H9 (cell line): ENCODE measurements at regions not wholly inside any gene's neighbourhood (a gene's known extent, or its start where the extent isn't known, plus 50 kb on each side); places are given as distances from the start of the nearest gene placed in this dataset.

ENCODE experiments used
- DNase-seq: peaks from one replicate; pipeline ENCODE4 v3.0.0-alpha.2; 2017
- H2AFZ ChIP-seq: one replicate; pipeline ENCODE4 v1.6.1; 2013; ENCODE audit warnings: mild to moderate bottlenecking, low read length, control low read depth, moderate library complexity
- H2AK5ac ChIP-seq: 2 replicates; pipeline ENCODE4 v1.6.1; 2013; ENCODE audit warnings: low read length, control low read depth, mixed read lengths; ENCODE audit not compliant: insufficient read length
- H2BK120ac ChIP-seq: one replicate; pipeline ENCODE4 v1.6.1; 2013; ENCODE audit warnings: low read depth, mild to moderate bottlenecking, low read length, control low read depth, inconsistent platforms; ENCODE audit not compliant: poor library complexity, severe bottlenecking
- H2BK12ac ChIP-seq: 2 replicates; pipeline ENCODE4 v1.6.1; 2013; ENCODE audit warnings: low read length, control low read depth, mixed read lengths, low read depth; ENCODE audit not compliant: insufficient read length
- H2BK15ac ChIP-seq: 2 replicates; pipeline ENCODE4 v1.6.1; 2013; ENCODE audit warnings: low read depth, low read length, control low read depth
- H2BK20ac ChIP-seq: one replicate; pipeline ENCODE4 v1.6.1; 2013; ENCODE audit warnings: low read depth, mild to moderate bottlenecking, low read length, control low read depth, inconsistent platforms; ENCODE audit not compliant: poor library complexity, severe bottlenecking
- H2BK5ac ChIP-seq: 2 replicates; pipeline ENCODE4 v1.6.1; 2013; ENCODE audit warnings: low read length, control low read depth, mixed read lengths; ENCODE audit not compliant: insufficient read length
- H3K14ac ChIP-seq: 2 replicates; pipeline ENCODE4 v1.6.1; 2013; ENCODE audit warnings: low read length, control low read depth; ENCODE audit not compliant: insufficient read depth
- H3K18ac ChIP-seq: 2 replicates; pipeline ENCODE4 v1.6.1; 2013; ENCODE audit warnings: low read depth, mild to moderate bottlenecking, mixed read lengths, low read length, control low read depth; ENCODE audit not compliant: insufficient read length
- H3K23ac ChIP-seq: 2 replicates; pipeline ENCODE4 v1.6.1; 2013; ENCODE audit warnings: low read length, control low read depth, mixed read lengths, low read depth; ENCODE audit not compliant: insufficient read length
- H3K23me2 ChIP-seq: 2 replicates; pipeline ENCODE4 v1.6.1; 2013; ENCODE audit warnings: low read depth, mild to moderate bottlenecking, mixed read lengths, low read length, control low read depth; ENCODE audit not compliant: insufficient read length, poor library complexity, severe bottlenecking
- H3K27ac ChIP-seq: 2 replicates; pipeline ENCODE4 v1.5.1; 2013; ENCODE audit warnings: low read length, control low read depth, mixed read lengths, low read depth; ENCODE audit not compliant: insufficient read length
- H3K27me3 ChIP-seq: 2 replicates; pipeline ENCODE4 v1.6.1; 2013; ENCODE audit warnings: low read length, control low read depth, inconsistent platforms; ENCODE audit not compliant: insufficient read depth
- H3K4ac ChIP-seq: 2 replicates; pipeline ENCODE4 v1.6.1; 2013; ENCODE audit warnings: low read depth, mild to moderate bottlenecking, control low read depth, inconsistent platforms, low read length, moderate library complexity
- H3K4me1 ChIP-seq: 2 replicates; pipeline ENCODE4 v1.6.1; 2013; ENCODE audit warnings: low read length, control low read depth, inconsistent platforms; ENCODE audit not compliant: insufficient read depth
- H3K4me2 ChIP-seq: 2 replicates; pipeline ENCODE4 v1.6.1; 2013; ENCODE audit warnings: low read length, control low read depth, mixed read lengths; ENCODE audit not compliant: insufficient read length, insufficient read depth
- H3K56ac ChIP-seq: 2 replicates; pipeline ENCODE4 v1.6.1; 2013; ENCODE audit warnings: low read depth, mild to moderate bottlenecking, mixed read lengths, low read length, control low read depth; ENCODE audit not compliant: insufficient read length
- H3K79me1 ChIP-seq: 2 replicates; pipeline ENCODE4 v1.6.1; 2013; ENCODE audit warnings: low read depth, mild to moderate bottlenecking, moderate library complexity, low read length, control low read depth, inconsistent platforms; ENCODE audit not compliant: insufficient read depth, poor library complexity, severe bottlenecking
- H3K79me2 ChIP-seq: 2 replicates; pipeline ENCODE4 v1.6.1; 2013; ENCODE audit warnings: low read length, control low read depth, inconsistent platforms; ENCODE audit not compliant: insufficient read depth
- H3K9ac ChIP-seq: 2 replicates; pipeline ENCODE4 v1.6.1; 2013; ENCODE audit warnings: low read length, control low read depth, mixed read lengths; ENCODE audit not compliant: insufficient read length; ENCODE audit errors: extremely low read depth
- H3K9me3 ChIP-seq: one replicate; pipeline ENCODE4 v1.6.1; 2013; ENCODE audit warnings: low read depth, low read length, inconsistent platforms; ENCODE audit not compliant: control insufficient read depth
- H3T11ph ChIP-seq: one replicate; pipeline ENCODE4 v1.6.1; 2013; ENCODE audit warnings: mild to moderate bottlenecking, low read length, control low read depth, inconsistent platforms
- H4K20me1 ChIP-seq: one replicate; pipeline ENCODE4 v1.6.1; 2013; ENCODE audit not compliant: control insufficient read depth, insufficient read length, insufficient read depth
- H4K5ac ChIP-seq: 2 replicates; pipeline ENCODE4 v1.6.1; 2013; ENCODE audit warnings: low read depth, mild to moderate bottlenecking, mixed read lengths, low read length, control low read depth; ENCODE audit not compliant: insufficient read length
- H4K8ac ChIP-seq: replicated peaks from 2 replicates; pipeline ENCODE4 v1.6.1; 2013; ENCODE audit warnings: low read length, control low read depth, mixed read lengths, low read depth; ENCODE audit not compliant: insufficient read length
- H4K91ac ChIP-seq: 2 replicates; pipeline ENCODE4 v1.6.1; 2013; ENCODE audit warnings: low read depth, mild to moderate bottlenecking, moderate library complexity, mixed read lengths, low read length, control low read depth; ENCODE audit not compliant: insufficient read length
- H3K27ac Mint-ChIP-seq, 3 experiments: 2 replicates in 2 of 3; 3 replicates in 1 of 3; pipeline ENCODE4 v1.8.0; 2020 to 2021; ENCODE audit warnings: mixed read lengths in 3 of 3, mild to moderate bottlenecking in 1 of 3, moderate library complexity in 1 of 3
- H3K27me3 Mint-ChIP-seq: 2 replicates; pipeline ENCODE4 v1.8.0; 2021; ENCODE audit warnings: low read depth, mild to moderate bottlenecking, moderate library complexity, mixed read lengths
- H3K36me3 Mint-ChIP-seq, 3 experiments: 2 replicates in 2 of 3; 3 replicates in 1 of 3; pipeline ENCODE4 v1.8.0; 2020 to 2021; ENCODE audit warnings: low read depth in 3 of 3, mixed read lengths in 3 of 3; ENCODE audit not compliant: insufficient read depth in 1 of 3
- H3K4me1 Mint-ChIP-seq, 2 experiments: 2 replicates each; pipeline ENCODE4 v1.8.0; 2020; ENCODE audit warnings: mixed read lengths in 2 of 2
- H3K4me3 Mint-ChIP-seq, 2 experiments: 2 replicates in 1 of 2; 3 replicates in 1 of 2; pipeline ENCODE4 v1.8.0; 2020 to 2021; ENCODE audit warnings: mild to moderate bottlenecking in 2 of 2, mixed read lengths in 2 of 2, moderate library complexity in 1 of 2
- H3K9me3 Mint-ChIP-seq, 2 experiments: 2 replicates in 1 of 2; 3 replicates in 1 of 2; pipeline ENCODE4 v1.8.0; 2020; ENCODE audit warnings: mild to moderate bottlenecking in 2 of 2, mixed read lengths in 2 of 2, moderate library complexity in 1 of 2
- TF ChIP-seq, protein P1 (sequence below): fragments of 200-600 bp; sonication (generic); conservative IDR thresholded peaks from 3 replicates; pipeline ENCODE4 v1.8.0; 2021; ENCODE audit warnings: antibody characterized with exemption, mild to moderate bottlenecking

DNA sequence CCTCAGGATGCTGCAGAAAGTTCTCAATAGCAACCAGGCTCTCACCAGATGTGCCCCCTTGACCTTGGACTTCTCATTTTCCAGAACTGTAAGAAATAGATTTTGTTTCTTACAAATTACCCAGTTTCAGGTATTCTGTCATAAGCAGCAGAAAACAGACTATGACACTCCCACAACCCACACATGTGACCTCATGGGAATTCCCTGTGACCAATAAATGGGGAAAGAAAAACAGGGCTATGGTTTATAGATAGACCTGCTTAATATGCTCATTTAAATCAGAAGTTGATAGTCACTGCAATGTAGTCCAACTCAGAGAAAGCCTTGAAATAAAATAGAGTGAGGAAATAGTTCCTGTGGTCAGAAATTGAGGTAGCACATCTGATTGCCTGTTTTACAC lies 380.9 kb upstream of the PTBP2 start:
- TF ChIP-seq, protein P1, sequence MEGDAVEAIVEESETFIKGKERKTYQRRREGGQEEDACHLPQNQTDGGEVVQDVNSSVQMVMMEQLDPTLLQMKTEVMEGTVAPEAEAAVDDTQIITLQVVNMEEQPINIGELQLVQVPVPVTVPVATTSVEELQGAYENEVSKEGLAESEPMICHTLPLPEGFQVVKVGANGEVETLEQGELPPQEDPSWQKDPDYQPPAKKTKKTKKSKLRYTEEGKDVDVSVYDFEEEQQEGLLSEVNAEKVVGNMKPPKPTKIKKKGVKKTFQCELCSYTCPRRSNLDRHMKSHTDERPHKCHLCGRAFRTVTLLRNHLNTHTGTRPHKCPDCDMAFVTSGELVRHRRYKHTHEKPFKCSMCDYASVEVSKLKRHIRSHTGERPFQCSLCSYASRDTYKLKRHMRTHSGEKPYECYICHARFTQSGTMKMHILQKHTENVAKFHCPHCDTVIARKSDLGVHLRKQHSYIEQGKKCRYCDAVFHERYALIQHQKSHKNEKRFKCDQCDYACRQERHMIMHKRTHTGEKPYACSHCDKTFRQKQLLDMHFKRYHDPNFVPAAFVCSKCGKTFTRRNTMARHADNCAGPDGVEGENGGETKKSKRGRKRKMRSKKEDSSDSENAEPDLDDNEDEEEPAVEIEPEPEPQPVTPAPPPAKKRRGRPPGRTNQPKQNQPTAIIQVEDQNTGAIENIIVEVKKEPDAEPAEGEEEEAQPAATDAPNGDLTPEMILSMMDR, result no peak
- no peak overlapping the region for H4K5ac ChIP-seq
- H3K4ac ChIP-seq, result no peak overlapping the region
- no peak for DNase-seq
- H3K4me1 ChIP-seq, result no peaks in the 10 kb centered on the region
- no peak overlapping the region for H2BK15ac ChIP-seq
- H2BK20ac ChIP-seq, result no peak overlapping the region
- H3K27ac ChIP-seq, result no peak overlapping the region
- no peaks in the 10 kb centered on the region for H3K23me2 ChIP-seq
- no peak overlapping the region for H3K56ac ChIP-seq
- H3K9me3 ChIP-seq, result no peaks in the 10 kb centered on the region
- Mint-ChIP-seq H3K4me3 (no peak overlapping the region), H3K36me3 (peaks cover 0 to 14% (median 3%) of the 10 kb centered on the region in 3 experiments; a peak in 4 of 7 replicates), H3K9me3 (peaks cover 5 to 7% of the 10 kb centered on the region in 2 experiments; a peak in 2 of 5 replicates), H3K4me1 (0 out of 4 replicates have a peak, but pooled peaks cover 0 to 2% of the 10 kb centered on the region in 2 experiments), H3K27me3 (no peaks in the 10 kb centered on the region), H3K27ac (no peak overlapping the region)
- no peaks in the 10 kb centered on the region for H3K27me3 ChIP-seq
- H4K20me1 ChIP-seq, result no peaks in the 10 kb centered on the region
- H2BK12ac ChIP-seq, result no peak overlapping the region
- no peak overlapping the region for H3K18ac ChIP-seq
- H3K14ac ChIP-seq, result no peak overlapping the region
- no peak overlapping the region for H4K8ac ChIP-seq
- no peak overlapping the region for H2BK120ac ChIP-seq
- H3K79me1 ChIP-seq, result no peaks in the 10 kb centered on the region
- H3K9ac ChIP-seq, result no peak overlapping the region
- no peak overlapping the region for H2BK5ac ChIP-seq
- no peak overlapping the region for H2AK5ac ChIP-seq
- no peak overlapping the region for H2AFZ ChIP-seq
- H3K23ac ChIP-seq, result no peak overlapping the region
- no peak overlapping the region for H3K4me2 ChIP-seq
- H3T11ph ChIP-seq, result no peak overlapping the region
- H4K91ac ChIP-seq, result no peak overlapping the region
- H3K79me2 ChIP-seq, result no peaks in the 10 kb centered on the region
